SH-SY5Y (cell line): ENCODE measurements at regions not wholly inside any gene's neighbourhood (a gene's known extent, or its start where the extent isn't known, plus 50 kb on each side); places are given as distances from the start of the nearest gene placed in this dataset.

Experiments
- GATA2 ChIP-seq: IDR thresholded peaks from 2 replicates; pipeline ENCODE4 v1.6.1; 2011; ENCODE audit warnings: mild to moderate bottlenecking, low read depth, low read length
- GATA3 ChIP-seq: IDR thresholded peaks from 2 replicates; pipeline ENCODE4 v1.6.1; 2011; ENCODE audit warnings: low read depth, mild to moderate bottlenecking, low read length, moderate library complexity

DNA sequence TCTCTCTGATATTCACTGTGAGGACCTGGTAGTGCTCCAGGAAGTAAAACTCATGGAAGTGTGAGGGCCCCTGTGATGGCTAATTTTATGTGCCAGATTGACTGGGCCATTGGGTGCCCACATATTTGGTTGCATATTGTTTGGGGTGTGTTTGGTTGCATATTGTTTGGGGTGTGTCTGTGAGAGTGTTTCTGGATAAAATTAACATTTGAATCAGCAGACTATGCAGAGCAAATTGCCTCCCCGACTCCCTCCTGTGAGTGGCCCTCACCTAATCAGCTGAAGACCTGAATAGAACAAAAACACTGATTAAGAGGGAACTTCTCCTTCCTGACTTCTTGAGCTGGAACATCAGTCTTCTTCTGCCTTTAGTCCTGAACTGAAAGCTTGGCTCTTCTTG lies 173.3 kb upstream of the LINC00305 start:
- TF ChIP-seq GATA3 (no peak), GATA2 (no peak)
